OCI-LY7 (cell line): ENCODE measurements at regions not wholly inside any gene's neighbourhood (a gene's known extent, or its start where the extent isn't known, plus 50 kb on each side); places are given as distances from the start of the nearest gene placed in this dataset.

Source experiments
- CTCF ChIP-seq: fragments of 200-600 bp; sonication (generic); conservative IDR thresholded peaks from 2 replicates; pipeline ENCODE4 v1.5.1; 2014; ENCODE audit warnings: mild to moderate bottlenecking, antibody characterized with exemption, low read length, moderate library complexity, mixed read lengths
- EZH2phosphoT487 ChIP-seq: fragments of 200-600 bp; sonication (generic); IDR thresholded peaks from 2 replicates; pipeline ENCODE4 v1.6.1; 2018; ENCODE audit warnings: low read depth, borderline replicate concordance, mild to moderate bottlenecking, mixed run types, antibody characterized with exemption, low read length, moderate library complexity, mixed read lengths

- TF ChIP-seq CTCF = no peak
- no peak for TF ChIP-seq EZH2phosphoT487
Measured at GRCh38 chr1:68751723-68752122, 254.8 kb upstream of the DEPDC1 start.
